Endothelial cell of umbilical vein (primary cell): ENCODE measurements at regions not wholly inside any gene's neighbourhood (a gene's known extent, or its start where the extent isn't known, plus 50 kb on each side); places are given as distances from the start of the nearest gene placed in this dataset.

ENCODE experiments used
- BruUV-seq: library from RNA; stranded (reverse); fragments of 400-500 nt; replicated peaks from 2 replicates; lab custom pipeline; 2021; lab: Mats Ljungman, UMichigan
- CTCF ChIA-PET: fragments of 300-600, 350-600 bp; sonication (Branson Sonifier 250); formaldehyde crosslinking; loops from one replicate; lab custom pipeline; 2021; ENCODE audit warnings: antibody characterized with exemption, inconsistent platforms; lab: Charles Lee
- POLR2A ChIA-PET: fragments of 300-600, 350-600 bp; sonication (Branson Sonifier 250); formaldehyde crosslinking; loops from one replicate; lab custom pipeline; 2021; ENCODE audit warnings: antibody characterized with exemption, inconsistent platforms; lab: Charles Lee
- DNase-seq: peaks from one replicate; pipeline ENCODE4 v3.0.0-alpha.2; 2011; ENCODE audit warnings: low read depth, low spot score
- FAIRE-seq: peaks from 2 replicates; lab custom pipeline; 2011; peaks lifted over from hg19 to GRCh38; lab: Jason Lieb, UNC
- H2AFZ ChIP-seq: 2 replicates; pipeline ENCODE4 v1.6.0; 2012; ENCODE audit warnings: low read depth, low read length, control low read depth, inconsistent platforms
- H3K27ac ChIP-seq: 2 replicates; pipeline ENCODE4 v1.5.1; 2011; ENCODE audit warnings: low read depth, mild to moderate bottlenecking, control low read depth, low read length, moderate library complexity; ENCODE audit not compliant: insufficient read depth
- H3K27me3 ChIP-seq, 2 experiments: 2 replicates each; pipeline versions ENCODE4 v1.6.0 to v1.6.1; 2011; ENCODE audit warnings: low read length in 2 of 2, mixed read lengths in 1 of 2; ENCODE audit not compliant: control insufficient read depth in 2 of 2, insufficient read depth in 2 of 2
- H3K36me3 ChIP-seq, 2 experiments: 2 replicates in 1 of 2; 3 replicates in 1 of 2; pipeline ENCODE4 v1.5.1; 2011; ENCODE audit warnings: low read length in 2 of 2, mild to moderate bottlenecking in 1 of 2, moderate library complexity in 1 of 2; ENCODE audit not compliant: control insufficient read depth in 2 of 2, insufficient read depth in 2 of 2; ENCODE audit errors: extremely low read depth in 1 of 2
- H3K4me1 ChIP-seq: 3 replicates; pipeline ENCODE4 v1.5.1; 2011; ENCODE audit warnings: mild to moderate bottlenecking, low read length; ENCODE audit not compliant: control insufficient read depth, insufficient read depth; ENCODE audit errors: extremely low read depth
- H3K4me2 ChIP-seq: 2 replicates; pipeline ENCODE4 v1.6.1; 2011; ENCODE audit warnings: low read length, control low read depth, mixed read lengths; ENCODE audit not compliant: insufficient read depth
- H3K4me3 ChIP-seq, 3 experiments: fragments of 200-600 bp in 1 of 3; sonication (generic), shearing (Covaris generic) in 1 of 3; replicated peaks in 1 of 3; 2 replicates each; pipeline ENCODE4 v1.5.1; 2011 to 2016; ENCODE audit warnings: control low read depth in 3 of 3, low read length in 3 of 3, mild to moderate bottlenecking in 2 of 3, inconsistent platforms in 1 of 3, low read depth in 1 of 3, moderate library complexity in 1 of 3; ENCODE audit not compliant: insufficient read depth in 1 of 3
- H3K79me2 ChIP-seq: 2 replicates; pipeline ENCODE4 v1.6.0; 2012; ENCODE audit warnings: low read length, inconsistent platforms; ENCODE audit not compliant: control insufficient read depth, insufficient read depth
- H3K9ac ChIP-seq: replicated peaks from 2 replicates; pipeline ENCODE3; 2011; ENCODE audit warnings: low read length, control low read depth; ENCODE audit not compliant: insufficient read depth; ENCODE audit errors: extremely low read depth
- H3K9me1 ChIP-seq: replicated peaks from 3 replicates; pipeline ENCODE4 v1.6.0; 2011; ENCODE audit warnings: mild to moderate bottlenecking, low read length; ENCODE audit not compliant: control insufficient read depth, insufficient read depth; ENCODE audit errors: extremely low read depth
- H3K9me3 ChIP-seq: replicated peaks from 2 replicates; pipeline ENCODE4 v1.5.1; 2012; ENCODE audit warnings: low read length, inconsistent platforms; ENCODE audit not compliant: control insufficient read depth, insufficient read depth
- H4K20me1 ChIP-seq: replicated peaks from 2 replicates; pipeline ENCODE3; 2011; ENCODE audit warnings: mild to moderate bottlenecking, low read length; ENCODE audit not compliant: control insufficient read depth, insufficient read depth; ENCODE audit errors: extremely low read depth
- CTCF ChIP-seq, 2 donors: IDR thresholded peaks; 1 replicate in 1 of 2; 2 replicates in 1 of 2; pipeline ENCODE4 v1.5.1; 2011; ENCODE audit warnings: low read length in 2 of 2, mild to moderate bottlenecking in 2 of 2, moderate library complexity in 2 of 2, control low read depth in 1 of 2, inconsistent platforms in 1 of 2, low read depth in 1 of 2; ENCODE audit not compliant: insufficient read depth in 1 of 2; ENCODE audit errors: extremely low read depth in 1 of 2
- EZH2 ChIP-seq: IDR thresholded peaks from 2 replicates; pipeline ENCODE4 v1.6.1; 2012; ENCODE audit warnings: borderline replicate concordance, low read depth, mild to moderate bottlenecking, moderate library complexity, low read length, inconsistent platforms; ENCODE audit not compliant: severe bottlenecking
- FOS ChIP-seq: IDR thresholded peaks from 2 replicates; pipeline ENCODE4 v1.6.1; 2011; ENCODE audit warnings: mild to moderate bottlenecking, low read length, moderate library complexity, borderline replicate concordance; ENCODE audit not compliant: insufficient read depth
- GATA2 ChIP-seq: IDR thresholded peaks from 2 replicates; pipeline ENCODE4 v1.7.0; 2011; ENCODE audit warnings: low read depth, mild to moderate bottlenecking, moderate library complexity, mixed read lengths, low read length; ENCODE audit not compliant: insufficient read length, insufficient read depth
- JUN ChIP-seq: IDR thresholded peaks from 2 replicates; pipeline ENCODE4 v1.6.1; 2011; ENCODE audit warnings: borderline replicate concordance, low read depth; ENCODE audit not compliant: insufficient read length, insufficient read depth
- MAX ChIP-seq: IDR thresholded peaks from 2 replicates; pipeline ENCODE4 v1.6.1; 2011; ENCODE audit not compliant: insufficient read depth, insufficient read length
- MYC ChIP-seq: IDR thresholded peaks from one replicate; pipeline ENCODE4 v1.6.1; 2011; ENCODE audit warnings: mild to moderate bottlenecking, low read depth, low read length
- POLR2A ChIP-seq: IDR thresholded peaks from 2 replicates; pipeline ENCODE4 v1.6.1; 2012; ENCODE audit warnings: low read depth, mild to moderate bottlenecking, control low read depth, low read length
- POLR2AphosphoS5 ChIP-seq: IDR thresholded peaks from 2 replicates; pipeline ENCODE4 v1.6.1; 2012; ENCODE audit warnings: low read depth, mild to moderate bottlenecking, control low read depth, low read length, moderate library complexity; ENCODE audit not compliant: insufficient read depth
- dilution Hi-C: fragments of 300-500 bp; cut with MboI; formaldehyde crosslinking; loops from one replicate; pipeline ENCODE4 v1.15.0; 2019; ENCODE audit warnings: low sequenced_read_pairs; ENCODE audit not compliant: extremely low pct_ligation_motif_present
- intact Hi-C: fragments of 100-400 bp; cut with micrococcal nuclease; formaldehyde crosslinking; loops from one replicate; pipeline ENCODE4 v1.10.0; 2022

DNA sequence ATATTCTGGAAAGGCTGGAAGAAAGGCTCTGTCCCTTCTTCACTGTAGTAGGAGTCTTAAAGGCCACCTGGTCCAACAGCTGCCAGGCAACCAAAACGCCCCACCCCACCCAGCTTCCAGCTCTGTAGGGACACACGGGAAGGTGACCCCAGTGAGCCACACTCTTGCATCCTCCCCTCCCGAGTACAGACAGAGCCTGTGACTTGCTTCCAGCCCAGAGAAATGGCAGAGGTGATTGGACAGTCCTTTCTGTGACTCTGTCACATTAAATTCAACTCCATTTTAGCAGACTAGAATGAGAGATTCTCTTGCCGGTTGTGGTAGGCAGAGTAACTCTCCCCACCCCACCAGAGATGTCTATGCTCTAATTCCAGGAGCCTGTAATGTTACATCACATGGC, 226.2 kb upstream of the ARID1B start:
- no peak overlapping the region for H3K9ac ChIP-seq
- no peaks in the 10 kb centered on the region for H3K9me1 ChIP-seq
- TF ChIP-seq MYC (no peak), POLR2AphosphoS5 (no peak), POLR2A (no peak), GATA2 (no peak), MAX (no peak), CTCF (IDR thresholded peaks at IDR 0.05; ENCODE audit: extremely low read depth in 1 of 2, insufficient read depth in 1 of 2, low read depth in 1 of 2, low read length in 2 of 2) (no peak), JUN (no peak), FOS (no peak), EZH2 (no peak)
- H3K4me3 ChIP-seq, result no peak overlapping the region
- no peaks in the 10 kb centered on the region for H3K4me1 ChIP-seq
- CTCF ChIA-PET, result no interaction called here
- H3K79me2 ChIP-seq, result no peaks in the 10 kb centered on the region
- H3K27me3 ChIP-seq, result no peaks in the 10 kb centered on the region
- H2AFZ ChIP-seq, result no peak overlapping the region
- no peaks in the 10 kb centered on the region for H4K20me1 ChIP-seq
- FAIRE-seq, result no peak
- no peaks in the 10 kb centered on the region for H3K9me3 ChIP-seq
- POLR2A ChIA-PET, result no interaction called here
- BruUV-seq, result no TSS peak
- H3K36me3 ChIP-seq, result no peaks in the 10 kb centered on the region
- no peak overlapping the region for H3K4me2 ChIP-seq
- no peak for DNase-seq
- dilution Hi-C loops, result no loop called here
- intact Hi-C loops, result no loop called here
- H3K27ac ChIP-seq, result no peak overlapping the region
